CD14-positive monocyte (primary cell): ENCODE measurements at regions not wholly inside any gene's neighbourhood (a gene's known extent, or its start where the extent isn't known, plus 50 kb on each side); places are given as distances from the start of the nearest gene placed in this dataset.

Experiments used
- DNase-seq, 3 donors: peaks; one replicate each; pipeline ENCODE4 v3.0.0-alpha.2; 2011 to 2022
- H2AFZ ChIP-seq: 2 replicates; pipeline ENCODE4 v1.6.0; 2012; ENCODE audit warnings: mild to moderate bottlenecking, low read depth, low read length, inconsistent platforms; ENCODE audit not compliant: insufficient read depth, poor library complexity, severe bottlenecking
- H3K27ac ChIP-seq, 2 donors: 1 replicate in 1 of 2; 2 replicates in 1 of 2; pipeline ENCODE4 v1.5.1; 2012 to 2013; ENCODE audit warnings: low read length in 2 of 2, control low read depth in 1 of 2, inconsistent platforms in 1 of 2, low read depth in 1 of 2, mild to moderate bottlenecking in 1 of 2
- H3K27me3 ChIP-seq, 2 donors: one replicate each; pipeline versions ENCODE4 v1.6.0 to v1.6.1; 2011 to 2013; ENCODE audit warnings: low read length in 2 of 2; ENCODE audit not compliant: control insufficient read depth in 2 of 2, insufficient read depth in 2 of 2
- H3K36me3 ChIP-seq, 2 donors: replicated peaks in 1 of 2; 1 replicate in 1 of 2; 2 replicates in 1 of 2; pipeline versions ENCODE4 v1.5.1 to v1.6.1; 2012 to 2013; ENCODE audit warnings: low read length in 2 of 2, control low read depth in 1 of 2, inconsistent platforms in 1 of 2, mild to moderate bottlenecking in 1 of 2; ENCODE audit not compliant: insufficient read depth in 2 of 2, control insufficient read depth in 1 of 2
- H3K4me1 ChIP-seq, 2 donors: 1 replicate in 1 of 2; 2 replicates in 1 of 2; pipeline versions ENCODE4 v1.5.1 to v1.6.1; 2012 to 2013; ENCODE audit warnings: low read length in 2 of 2, control low read depth in 1 of 2, inconsistent platforms in 1 of 2, mild to moderate bottlenecking in 1 of 2, moderate library complexity in 1 of 2; ENCODE audit not compliant: insufficient read depth in 2 of 2, control insufficient read depth in 1 of 2
- H3K4me2 ChIP-seq: replicated peaks from 2 replicates; pipeline ENCODE3; 2012; ENCODE audit warnings: low read length, moderate library complexity, mild to moderate bottlenecking; ENCODE audit not compliant: poor library complexity, severe bottlenecking; ENCODE audit errors: extremely low read depth
- H3K4me3 ChIP-seq, 3 experiments: fragments of 200-600 bp in 1 of 3; sonication (generic) in 1 of 3; replicated peaks in 1 of 3; 1 replicate in 2 of 3; 2 replicates in 1 of 3; pipeline ENCODE4 v1.5.1; 2011 to 2013; ENCODE audit warnings: low read length in 3 of 3, mild to moderate bottlenecking in 3 of 3, control low read depth in 2 of 3, low read depth in 2 of 3, inconsistent platforms in 1 of 3, moderate library complexity in 1 of 3
- H3K79me2 ChIP-seq: 2 replicates; pipeline ENCODE4 v1.6.0; 2012; ENCODE audit warnings: mild to moderate bottlenecking, control low read depth, inconsistent platforms, low read length, moderate library complexity; ENCODE audit not compliant: insufficient read depth
- H3K9ac ChIP-seq: 2 replicates; pipeline ENCODE4 v1.6.0; 2017; ENCODE audit warnings: low read length, mild to moderate bottlenecking; ENCODE audit not compliant: insufficient read depth, poor library complexity, severe bottlenecking
- H3K9me3 ChIP-seq, 2 donors: replicated peaks in 1 of 2; 1 replicate in 1 of 2; 2 replicates in 1 of 2; pipeline versions ENCODE4 v1.5.1 to v1.6.1; 2012 to 2013; ENCODE audit warnings: low read length in 2 of 2, control low read depth in 1 of 2; ENCODE audit not compliant: control insufficient read depth in 1 of 2, insufficient read depth in 1 of 2
- H4K20me1 ChIP-seq: 2 replicates; pipeline ENCODE4 v1.6.0; 2012; ENCODE audit warnings: mild to moderate bottlenecking, low read length, control low read depth, moderate library complexity; ENCODE audit not compliant: insufficient read depth
- H3K27ac Mint-ChIP-seq, 7 donors: one replicate each; pipeline ENCODE4 v1.8.0; 2020; ENCODE audit warnings: mild to moderate bottlenecking in 7 of 7, mixed read lengths in 7 of 7, moderate library complexity in 6 of 7, inconsistent platforms in 2 of 7
- H3K27me3 Mint-ChIP-seq, 3 donors: one replicate each; pipeline ENCODE4 v1.8.0; 2021 to 2022; ENCODE audit warnings: low read depth in 3 of 3, mild to moderate bottlenecking in 3 of 3, mixed read lengths in 3 of 3, moderate library complexity in 3 of 3, inconsistent platforms in 1 of 3
- H3K36me3 Mint-ChIP-seq, 2 donors: one replicate each; pipeline ENCODE4 v1.8.0; 2020; ENCODE audit warnings: mixed read lengths in 2 of 2, inconsistent platforms in 1 of 2, mild to moderate bottlenecking in 1 of 2
- H3K4me1 Mint-ChIP-seq: one replicate; pipeline ENCODE4 v1.8.0; 2020; ENCODE audit warnings: mild to moderate bottlenecking, mixed read lengths
- H3K4me3 Mint-ChIP-seq, 2 donors: one replicate each; pipeline ENCODE4 v1.8.0; 2020; ENCODE audit warnings: mild to moderate bottlenecking in 2 of 2, mixed read lengths in 2 of 2, moderate library complexity in 1 of 2
- H3K9me3 Mint-ChIP-seq, 7 donors: one replicate each; pipeline ENCODE4 v1.8.0; 2020 to 2022; ENCODE audit warnings: mixed read lengths in 7 of 7, mild to moderate bottlenecking in 6 of 7, moderate library complexity in 6 of 7, inconsistent platforms in 2 of 7
- CTCF ChIP-seq: fragments of 200-600 bp; IDR thresholded peaks from one replicate; pipeline ENCODE4 v1.8.0; 2022; ENCODE audit warnings: antibody characterized with exemption, mild to moderate bottlenecking
- WGBS: methylation state at CpG from one replicate; pipeline ENCODE4 v1.1.5; 2013; ENCODE audit warnings: missing lambda C conversion rate; ENCODE audit not compliant: insufficient coverage; 5-methylcytosine and 5-hydroxymethylcytosine counted together
- intact Hi-C, 2 donors: fragments of 100-400 bp; cut with micrococcal nuclease; formaldehyde crosslinking; loops; one replicate each; pipeline versions ENCODE4 v1.15.0 to v1.15.1; 2023

GRCh38 chr5:160506006-160507004 is 84.7 kb downstream of the PTTG1 start:
- H3K27me3 Mint-ChIP-seq, result peaks cover 0 to 5% (median 2%) of the 10 kb centered on the region in 3 donors
- Histone ChIP-seq H2AFZ (peak overlapping the region; percentile 54), H3K9ac (peak overlapping the region; percentile 25), H3K27ac (peak overlapping the region; percentile 52 to 82), H3K9me3 (no peaks in the 10 kb centered on the region), H3K79me2 (no peaks in the 10 kb centered on the region), H3K4me3 (peak overlapping the region in 1 of 3 experiments; percentile 35), H3K4me1 (peaks cover 39 to 46% of the 10 kb centered on the region in 2 donors), H3K36me3 (no peaks in the 10 kb centered on the region), H3K27me3 (no peaks in the 10 kb centered on the region), H3K4me2 (peak overlapping the region; percentile 45), H4K20me1 (no peaks in the 10 kb centered on the region)
- WGBS, result 66% methylated on average over 5 of the region's 18 CpGs
- peaks cover 39% of the 10 kb centered on the region for H3K4me1 Mint-ChIP-seq
- intact Hi-C loops, result loop anchor here in 1 of 2 donors (5.0 kb wide), 1 partner anchor 69 kb away; no protein-coding TSS in a partner anchor
- H3K4me3 Mint-ChIP-seq, result peak overlapping the region; percentile 70 to 78
- no peaks in the 10 kb centered on the region for H3K36me3 Mint-ChIP-seq
- H3K27ac Mint-ChIP-seq, result peak overlapping the region; percentile 85 to 98 (median 95)
- no peak for TF ChIP-seq CTCF
- H3K9me3 Mint-ChIP-seq, result peaks cover 0 to 5% (median 0%) of the 10 kb centered on the region in 7 donors
- DNase-seq, result peak; percentile 80 to 88 (median 81)

GRCh38 chr5:160507221-160507721 is 85.6 kb downstream of the PTTG1 start:
- Histone ChIP-seq H2AFZ (peak overlapping the region; percentile 54), H3K36me3 (no peaks in the 10 kb centered on the region), H3K4me2 (peak overlapping the region; percentile 45), H3K9me3 (no peaks in the 10 kb centered on the region), H3K4me1 (peaks cover 36 to 42% of the 10 kb centered on the region in 2 donors), H3K9ac (peak overlapping the region; percentile 25), H3K27ac (peak overlapping the region; percentile 52 to 82), H4K20me1 (no peaks in the 10 kb centered on the region), H3K79me2 (no peaks in the 10 kb centered on the region), H3K27me3 (no peaks in the 10 kb centered on the region), H3K4me3 (peak overlapping the region in 2 of 3 experiments; percentile 14 to 35)
- intact Hi-C loops, result loop anchor here in 1 of 2 donors (5.0 kb wide), 1 partner anchor 70 kb away; no protein-coding TSS in a partner anchor
- peak; percentile 74 to 94 (median 79) for DNase-seq
- WGBS, result 13% methylated on average over 3 of the region's 5 CpGs
- Mint-ChIP-seq H3K9me3 (peaks cover 0 to 5% (median 0%) of the 10 kb centered on the region in 7 donors), H3K4me3 (peak overlapping the region; percentile 69 to 70), H3K27me3 (peaks cover 1 to 6% (median 3%) of the 10 kb centered on the region in 3 donors), H3K4me1 (peaks cover 36% of the 10 kb centered on the region), H3K27ac (peak overlapping the region; percentile 85 to 98 (median 95)), H3K36me3 (no peaks in the 10 kb centered on the region)
- TF ChIP-seq CTCF, result no peak
